GM23248 (cell line): ENCODE measurements at regions not wholly inside any gene's neighbourhood (a gene's known extent, or its start where the extent isn't known, plus 50 kb on each side); places are given as distances from the start of the nearest gene placed in this dataset.

Experiments
- EZH2 ChIP-seq: fragments of 200-600 bp; sonication (generic); IDR thresholded peaks from 2 replicates; pipeline ENCODE4 v1.6.1; 2018; ENCODE audit warnings: antibody characterized with exemption, mild to moderate bottlenecking; ENCODE audit not compliant: insufficient read depth, poor library complexity, severe bottlenecking
- EZH2phosphoT487 ChIP-seq: fragments of 200-600 bp; sonication (generic); IDR thresholded peaks from 2 replicates; pipeline ENCODE4 v1.6.1; 2018; ENCODE audit warnings: antibody characterized with exemption, moderate library complexity, mild to moderate bottlenecking, low read depth; ENCODE audit not compliant: insufficient read depth

DNA sequence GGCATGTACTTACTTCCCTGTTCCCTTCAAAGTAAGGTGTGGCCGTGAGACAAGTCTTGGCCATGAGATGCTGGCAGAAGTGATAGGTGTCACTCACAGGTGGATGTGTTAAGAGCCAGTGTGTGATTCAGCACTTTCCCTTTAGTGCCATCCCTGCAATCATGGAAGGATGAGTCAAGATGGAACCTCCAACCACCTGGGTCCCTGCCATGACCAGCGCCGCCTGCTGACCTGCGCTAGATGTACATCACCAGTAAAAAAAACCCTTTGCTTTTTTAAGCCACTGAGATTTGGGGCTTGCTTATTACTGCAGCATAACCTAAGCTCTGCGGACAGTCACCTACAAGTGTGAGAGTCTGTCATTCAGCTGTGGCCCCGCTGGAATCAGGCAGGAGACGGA is 71.7 kb downstream of the TOMM20 start:
- TF ChIP-seq EZH2 (no peak), EZH2phosphoT487 (no peak)
